H1 (cell line): ENCODE measurements at regions not wholly inside any gene's neighbourhood (a gene's known extent, or its start where the extent isn't known, plus 50 kb on each side); places are given as distances from the start of the nearest gene placed in this dataset.

ENCODE experiments used
- CTCF ChIA-PET: fragments of 300-600 bp; sonication (Branson Sonifier 250); formaldehyde crosslinking; loops from one replicate; lab custom pipeline; 2021; ENCODE audit not compliant: partially characterized antibody; lab: Charles Lee
- POLR2A ChIA-PET: fragments of 300-600 bp; sonication (Branson Sonifier 250); formaldehyde crosslinking; loops from one replicate; lab custom pipeline; 2021; ENCODE audit warnings: inconsistent platforms; ENCODE audit not compliant: partially characterized antibody; lab: Charles Lee
- DNase-seq, 2 experiments: peaks; one replicate each; pipeline versions ENCODE4 v3.0.0 to v3.0.0-alpha.2; 2010 to 2022; ENCODE audit warnings: low spot score in 2 of 2, low read depth in 1 of 2, mixed read lengths in 1 of 2
- FAIRE-seq: peaks from 2 replicates; lab custom pipeline; 2011; peaks lifted over from hg19 to GRCh38; lab: Jason Lieb, UNC
- H2AFZ ChIP-seq: 2 replicates; pipeline ENCODE4 v1.8.1; 2012; ENCODE audit warnings: low read length, inconsistent platforms
- H2AK5ac ChIP-seq: 2 replicates; pipeline ENCODE4 v1.6.1; 2013; ENCODE audit warnings: low read depth, low read length
- H2BK120ac ChIP-seq: replicated peaks from 2 replicates; pipeline ENCODE3; 2013; ENCODE audit warnings: low read depth, low read length, inconsistent platforms
- H2BK12ac ChIP-seq: 2 replicates; pipeline ENCODE4 v1.6.1; 2013; ENCODE audit warnings: low read depth, low read length
- H2BK15ac ChIP-seq: 2 replicates; pipeline ENCODE4 v1.6.1; 2013; ENCODE audit warnings: low read length
- H2BK20ac ChIP-seq: 2 replicates; pipeline ENCODE4 v1.6.1; 2013; ENCODE audit warnings: low read length
- H2BK5ac ChIP-seq: 2 replicates; pipeline ENCODE4 v1.6.1; 2013; ENCODE audit warnings: low read depth, low read length
- H3K14ac ChIP-seq: 2 replicates; pipeline ENCODE4 v1.6.1; 2013; ENCODE audit warnings: inconsistent platforms; ENCODE audit not compliant: insufficient read length
- H3K18ac ChIP-seq: 2 replicates; pipeline ENCODE4 v1.6.1; 2013; ENCODE audit warnings: low read length; ENCODE audit errors: extremely low read depth
- H3K23ac ChIP-seq: 2 replicates; pipeline ENCODE4 v1.6.1; 2013; ENCODE audit warnings: inconsistent platforms; ENCODE audit not compliant: insufficient read length
- H3K23me2 ChIP-seq: 2 replicates; pipeline ENCODE4 v1.6.1; 2013; ENCODE audit warnings: low read depth, low read length
- H3K27ac ChIP-seq: 2 replicates; pipeline ENCODE4 v1.6.1; 2011; ENCODE audit warnings: low read depth, low read length, inconsistent platforms
- H3K27me3 ChIP-seq, 4 experiments: replicated peaks in 1 of 4; 1 replicate in 1 of 4; 2 replicates in 3 of 4; pipeline versions ENCODE4 v1.6.1 to v1.8.1; 2011 to 2013; ENCODE audit warnings: low read length in 3 of 4, mild to moderate bottlenecking in 3 of 4, inconsistent platforms in 2 of 4, mixed read lengths in 2 of 4, moderate library complexity in 1 of 4; ENCODE audit not compliant: control insufficient read depth in 3 of 4, insufficient read depth in 3 of 4; ENCODE audit errors: extremely low read depth in 1 of 4
- H3K36me3 ChIP-seq, 4 experiments: 2 replicates each; pipeline versions ENCODE4 v1.6.1 to v1.8.1; 2011 to 2013; ENCODE audit warnings: mild to moderate bottlenecking in 4 of 4, low read length in 3 of 4, moderate library complexity in 2 of 4, control low read depth in 1 of 4, inconsistent platforms in 1 of 4; ENCODE audit not compliant: insufficient read depth in 4 of 4, control insufficient read depth in 2 of 4
- H3K4ac ChIP-seq: replicated peaks from 2 replicates; pipeline ENCODE3; 2013; ENCODE audit warnings: low read length, low read depth, mixed read lengths, inconsistent platforms; ENCODE audit not compliant: insufficient read length
- H3K4me1 ChIP-seq, 4 experiments: replicated peaks in 1 of 4; 1 replicate in 1 of 4; 2 replicates in 3 of 4; pipeline versions ENCODE4 v1.6.1 to v1.8.1; 2011 to 2013; ENCODE audit warnings: low read length in 3 of 4, inconsistent platforms in 2 of 4, mixed read lengths in 1 of 4; ENCODE audit not compliant: insufficient read depth in 4 of 4, control insufficient read depth in 3 of 4
- H3K4me2 ChIP-seq, 2 experiments: 2 replicates each; pipeline versions ENCODE4 v1.6.1 to v1.8.1; 2011 to 2013; ENCODE audit warnings: low read depth in 2 of 2, low read length in 2 of 2, control low read depth in 1 of 2, inconsistent platforms in 1 of 2, mild to moderate bottlenecking in 1 of 2; ENCODE audit not compliant: insufficient read depth in 1 of 2
- H3K4me3 ChIP-seq, 4 experiments: fragments of 200-600, 300-600 bp in 1 of 4; sonication (generic), shearing (Covaris generic), sonication (Bioruptor Twin) in 1 of 4; 2 replicates each; pipeline versions ENCODE4 v1.5.1 to v1.8.1; 2011 to 2016; ENCODE audit warnings: low read length in 4 of 4, low read depth in 3 of 4, control low read depth in 2 of 4, inconsistent platforms in 2 of 4, mild to moderate bottlenecking in 2 of 4, mixed read lengths in 1 of 4, moderate library complexity in 1 of 4; ENCODE audit not compliant: insufficient read depth in 2 of 4; ENCODE audit errors: extremely low read depth in 1 of 4
- H3K56ac ChIP-seq: replicated peaks from 2 replicates; pipeline ENCODE3; 2013; ENCODE audit warnings: low read depth, mild to moderate bottlenecking, mixed read lengths, low read length, inconsistent platforms; ENCODE audit not compliant: insufficient read length
- H3K79me1 ChIP-seq: 2 replicates; pipeline ENCODE4 v1.6.1; 2013; ENCODE audit warnings: low read depth, low read length, control low read depth
- H3K79me2 ChIP-seq, 2 experiments: 2 replicates each; pipeline versions ENCODE4 v1.6.1 to v1.8.1; 2012 to 2013; ENCODE audit warnings: low read length in 2 of 2, mild to moderate bottlenecking in 2 of 2, inconsistent platforms in 1 of 2; ENCODE audit not compliant: insufficient read depth in 2 of 2, control insufficient read depth in 1 of 2
- H3K9ac ChIP-seq, 4 experiments: replicated peaks in 1 of 4; 1 replicate in 1 of 4; 2 replicates in 3 of 4; pipeline versions ENCODE4 v1.6.1 to v1.8.1; 2011 to 2013; ENCODE audit warnings: low read depth in 3 of 4, low read length in 3 of 4, control low read depth in 2 of 4, mild to moderate bottlenecking in 2 of 4, moderate library complexity in 2 of 4, inconsistent platforms in 1 of 4; ENCODE audit errors: extremely low read depth in 1 of 4
- H3K9me3 ChIP-seq, 2 experiments: 2 replicates each; pipeline versions ENCODE4 v1.6.1 to v1.8.1; 2012 to 2013; ENCODE audit warnings: mild to moderate bottlenecking in 2 of 2, moderate library complexity in 2 of 2, control low read depth in 1 of 2, inconsistent platforms in 1 of 2, low read depth in 1 of 2, low read length in 1 of 2, mixed read lengths in 1 of 2; ENCODE audit not compliant: insufficient read depth in 2 of 2
- H4K20me1 ChIP-seq, 2 experiments: replicated peaks in 1 of 2; 2 replicates each; pipeline versions ENCODE3 to v1.8.1; 2011 to 2013; ENCODE audit warnings: inconsistent platforms in 2 of 2, low read length in 2 of 2, mild to moderate bottlenecking in 1 of 2; ENCODE audit not compliant: insufficient read depth in 2 of 2, control insufficient read depth in 1 of 2
- H4K5ac ChIP-seq: 2 replicates; pipeline ENCODE4 v1.6.1; 2013; ENCODE audit warnings: low read length, low read depth, mixed read lengths, inconsistent platforms; ENCODE audit not compliant: insufficient read length
- H4K8ac ChIP-seq: 2 replicates; pipeline ENCODE4 v1.8.0; 2013; ENCODE audit warnings: mild to moderate bottlenecking, moderate library complexity, low read length, inconsistent platforms; ENCODE audit not compliant: insufficient read depth; ENCODE audit errors: extremely low read depth
- H4K91ac ChIP-seq: replicated peaks from 2 replicates; pipeline ENCODE3; 2013; ENCODE audit warnings: low read length, mixed read lengths, inconsistent platforms; ENCODE audit not compliant: insufficient read length
- CBX5 ChIP-seq: fragments of 300-800, 300-1000 bp; sonication (generic); IDR thresholded peaks from 2 replicates; pipeline ENCODE4 v1.7.1; 2016; ENCODE audit warnings: antibody characterized with exemption, low read length, low read depth
- CREB1 ChIP-seq: IDR thresholded peaks from 2 replicates; pipeline ENCODE4 v1.6.1; 2012; ENCODE audit warnings: inconsistent platforms
- CTBP2 ChIP-seq: IDR thresholded peaks from 2 replicates; pipeline ENCODE4 v1.7.0; 2011; ENCODE audit warnings: borderline replicate concordance, mild to moderate bottlenecking, moderate library complexity, mixed read lengths, low read length; ENCODE audit not compliant: insufficient read depth, insufficient read length
- GABPA ChIP-seq: IDR thresholded peaks from 2 replicates; pipeline ENCODE4 v1.6.1; 2011; ENCODE audit warnings: mild to moderate bottlenecking, low read length, moderate library complexity, borderline replicate concordance; ENCODE audit not compliant: insufficient read depth
- HDAC2 ChIP-seq, 2 experiments: fragments of 300-600 bp in 1 of 2; sonication (generic) in 1 of 2; IDR thresholded peaks; 2 replicates each; pipeline ENCODE4 v1.6.1; 2011 to 2012; ENCODE audit warnings: low read depth in 2 of 2, low read length in 2 of 2, mild to moderate bottlenecking in 2 of 2, moderate library complexity in 2 of 2, borderline replicate concordance in 1 of 2, inconsistent platforms in 1 of 2
- JUN ChIP-seq: IDR thresholded peaks from 2 replicates; pipeline ENCODE4 v1.6.1; 2011; ENCODE audit warnings: low read depth, mild to moderate bottlenecking, improper control_type of control experiment, low read length
- JUND ChIP-seq: IDR thresholded peaks from 2 replicates; pipeline ENCODE4 v1.6.1; 2011; ENCODE audit warnings: mild to moderate bottlenecking, improper control_type of control experiment, low read length
- KDM4A ChIP-seq: IDR thresholded peaks from one replicate; pipeline ENCODE4 v1.7.1; 2012; ENCODE audit warnings: low read depth, mild to moderate bottlenecking, moderate library complexity, low read length, inconsistent platforms; ENCODE audit not compliant: severe bottlenecking
- NANOG ChIP-seq: IDR thresholded peaks from 2 replicates; pipeline ENCODE4 v1.6.1; 2011; ENCODE audit warnings: low read length, low read depth, mild to moderate bottlenecking, inconsistent platforms; ENCODE audit not compliant: insufficient read depth, poor library complexity, severe bottlenecking
- RNF2 ChIP-seq: fragments of 200-900, 300-1000 bp; sonication (generic); IDR thresholded peaks from 2 replicates; pipeline ENCODE4 v1.7.1; 2016; ENCODE audit warnings: borderline replicate concordance, low read depth, mild to moderate bottlenecking, antibody characterized with exemption, low read length; ENCODE audit not compliant: poor library complexity, severe bottlenecking; ENCODE audit errors: missing control alignments
- SAP30 ChIP-seq: fragments of 300-600 bp; sonication (generic); IDR thresholded peaks from 2 replicates; pipeline ENCODE4 v1.7.1; 2012; ENCODE audit warnings: low read length, moderate library complexity, mild to moderate bottlenecking, inconsistent platforms; ENCODE audit not compliant: insufficient read depth, insufficient replicate concordance
- TBP ChIP-seq: IDR thresholded peaks from 2 replicates; pipeline ENCODE4 v1.6.1; 2011; ENCODE audit warnings: low read depth, low read length, improper control_type of control experiment
- WGBS, 2 experiments: shearing (Covaris generic) in 1 of 2; methylation state at CpG; one replicate each; pipeline versions ENCODE4 v1.1.6 to v1.1.7; 2013 to 2015; ENCODE audit warnings: low lambda C conversion rate in 2 of 2, mixed read lengths in 2 of 2, inconsistent platforms in 1 of 2, low coverage in 1 of 2, missing lambda C conversion rate in 1 of 2; ENCODE audit not compliant: insufficient replicate concordance in 2 of 2, insufficient coverage in 1 of 2, insufficient read length in 1 of 2; ENCODE audit errors: extremely low coverage in 1 of 2, missing lambda C conversion rate in 1 of 2; 5-methylcytosine and 5-hydroxymethylcytosine counted together

GRCh38 chr21:38958940-38959691 is 153.4 kb downstream of the ETS2 start:
- Histone ChIP-seq H4K91ac (no peak overlapping the region), H2BK15ac (no peak overlapping the region), H2AK5ac (no peak overlapping the region), H3K36me3 (no peaks in the 10 kb centered on the region; a peak in 1 of 8 replicates), H3K9me3 (peaks cover 0 to 2% of the 10 kb centered on the region in 2 experiments; a peak in 1 of 4 replicates), H2BK120ac (no peak overlapping the region), H3K27ac (no peak overlapping the region), H3K23me2 (no peaks in the 10 kb centered on the region), H3K4ac (no peak overlapping the region), H3K23ac (no peak overlapping the region), H2BK20ac (no peak overlapping the region), H3K79me2 (no peaks in the 10 kb centered on the region), H3K18ac (no peak overlapping the region), H3K4me1 (no peaks in the 10 kb centered on the region), H3K9ac (no peak overlapping the region), H2BK5ac (no peak overlapping the region), H4K5ac (no peak overlapping the region), H3K4me3 (no peak overlapping the region), H2BK12ac (no peak overlapping the region), H3K79me1 (no peaks in the 10 kb centered on the region), H3K27me3 (no peaks in the 10 kb centered on the region; a peak in 2 of 7 replicates), H2AFZ (no peak overlapping the region), H4K20me1 (no peaks in the 10 kb centered on the region), H4K8ac (no peak overlapping the region), H3K14ac (no peak overlapping the region), H3K56ac (no peak overlapping the region), H3K4me2 (no peak overlapping the region)
- FAIRE-seq (no peak), DNase-seq (no peak)
- ChIA-PET CTCF (interaction anchor here (2.4 kb wide), 1 partner anchor 64 kb away, joined by 9 read pairs; no protein-coding TSS in a partner anchor), POLR2A (no interaction called here)
- 86% methylated on average over 4 of the region's 4 CpGs; no CpG with 5 or more reads in 1 of the 2 experiments for whole genome bisulfite sequencing, 2 experiments
- TF ChIP-seq KDM4A = no peak
- no peak for TF ChIP-seq RNF2
- TF ChIP-seq CTBP2 = no peak
- TF ChIP-seq SAP30 = no peak
- no peak for TF ChIP-seq TBP
- TF ChIP-seq JUND = no peak
- no peak for TF ChIP-seq NANOG
- no peak for TF ChIP-seq CBX5
- no peak for TF ChIP-seq GABPA
- TF ChIP-seq HDAC2 (IDR thresholded peaks at IDR 0.05; ENCODE audit: borderline replicate concordance in 1 of 2, low read depth in 2 of 2, low read length in 2 of 2) = no peak
- TF ChIP-seq JUN = no peak
- TF ChIP-seq CREB1 = no peak
